UCSD-AML1 (cell line): ENCODE measurements at regions not wholly inside any gene's neighbourhood (a gene's known extent, or its start where the extent isn't known, plus 50 kb on each side); places are given as distances from the start of the nearest gene placed in this dataset.

ENCODE experiments used
- DNase-seq: peaks from one replicate; lab custom pipeline; 2025; ENCODE audit not compliant: unreplicated experiment; lab: John Stamatoyannopoulos, UW

DNA sequence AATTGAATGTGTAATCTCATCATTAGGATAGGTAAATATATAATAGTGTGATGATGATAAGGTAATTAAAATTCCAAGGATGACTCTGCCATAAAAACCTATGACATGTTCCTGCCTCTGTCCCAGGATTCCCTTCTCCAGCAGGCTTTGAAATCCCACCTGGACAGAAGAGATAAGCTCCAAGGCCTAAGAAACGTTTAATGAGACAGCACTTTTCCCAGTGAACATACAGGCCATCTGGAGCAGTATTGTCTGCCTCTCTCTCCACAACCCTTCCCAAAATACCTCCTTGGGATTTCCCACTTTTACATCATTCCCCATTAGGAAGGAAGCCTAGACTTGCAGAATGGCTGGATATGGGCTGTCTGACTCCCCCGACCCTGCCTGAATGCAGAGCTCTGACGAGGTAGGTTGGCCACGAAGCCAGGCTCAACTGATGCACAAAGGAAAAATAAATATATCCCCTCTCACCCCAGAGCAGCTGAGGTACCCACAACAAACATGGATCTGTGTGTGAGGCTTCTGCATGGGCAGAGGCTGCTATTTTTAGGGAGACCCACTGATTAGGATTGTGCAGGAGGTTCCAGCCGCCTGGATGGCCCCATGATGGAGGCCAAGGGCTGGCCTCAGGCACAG is 71.0 kb downstream of the TMPRSS5 start:
- DNase-seq, result no peak

DNA sequence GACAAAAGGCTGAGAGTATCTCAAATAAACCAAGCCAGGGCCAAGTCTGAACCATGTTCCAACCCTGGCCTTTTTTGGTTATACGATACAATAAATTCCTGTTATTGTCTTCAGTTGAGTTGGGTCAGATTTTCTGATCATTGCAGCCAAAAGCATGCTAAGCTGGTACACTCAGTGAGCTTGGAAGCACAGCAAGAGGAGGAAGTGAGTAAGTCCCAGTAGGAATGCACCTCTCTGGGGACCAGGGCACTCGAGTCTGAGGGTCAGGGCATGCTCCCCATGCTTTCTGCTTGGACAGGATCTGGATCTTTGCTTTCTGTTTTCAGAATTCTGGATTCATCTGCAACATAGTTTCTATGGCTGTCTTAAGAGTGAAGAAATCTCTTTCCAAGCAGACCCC is 73.1 kb downstream of the TMPRSS5 start:
- no peak for DNase-seq

GRCh38 chr11:113629562-113629961 is 76.5 kb downstream of the TMPRSS5 start:
- no peak for DNase-seq

GRCh38 chr11:113628912-113629311 is 77.2 kb downstream of the TMPRSS5 start:
- no peak for DNase-seq

DNA sequence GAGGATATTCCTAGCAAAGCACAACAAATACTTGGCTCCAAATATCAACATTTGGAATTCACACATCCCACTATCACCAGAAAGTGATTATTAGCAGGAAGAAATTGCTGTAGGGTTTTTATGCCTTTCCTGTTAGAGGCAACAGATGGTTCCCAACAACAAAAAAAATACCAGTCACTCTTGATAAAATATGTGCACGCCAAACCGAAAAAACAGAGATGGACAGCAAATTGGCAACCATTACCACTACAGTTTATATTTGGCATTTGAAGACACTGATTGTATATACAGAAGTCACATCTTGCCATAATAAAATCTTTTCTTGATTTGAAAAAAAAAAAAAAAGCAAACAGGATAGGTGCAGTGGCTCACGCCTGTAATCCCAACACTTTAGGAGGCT is 78.2 kb downstream of the TMPRSS5 start:
- no peak for DNase-seq

DNA sequence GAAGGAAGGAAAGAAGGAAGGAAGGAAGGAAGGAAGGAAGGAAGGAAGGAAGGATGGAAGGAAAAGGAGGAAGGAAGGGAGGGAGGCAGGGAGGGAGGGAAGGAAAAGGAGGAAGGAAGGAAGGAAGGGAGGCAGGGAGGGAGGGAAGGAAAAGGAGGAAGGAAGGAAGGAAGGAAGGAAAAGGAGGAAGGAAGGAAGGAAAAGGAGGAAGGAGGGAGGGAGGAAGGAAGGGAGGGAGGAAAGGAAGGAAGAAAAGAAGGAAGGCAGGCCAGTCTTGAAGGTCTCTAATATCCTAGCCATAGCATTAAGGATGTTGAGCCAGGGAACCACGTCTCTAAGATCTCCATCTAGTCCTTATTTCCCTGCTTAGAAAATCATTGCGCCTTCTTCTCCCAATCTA is 78.8 kb downstream of the TMPRSS5 start:
- DNase-seq, result no peak

DNA sequence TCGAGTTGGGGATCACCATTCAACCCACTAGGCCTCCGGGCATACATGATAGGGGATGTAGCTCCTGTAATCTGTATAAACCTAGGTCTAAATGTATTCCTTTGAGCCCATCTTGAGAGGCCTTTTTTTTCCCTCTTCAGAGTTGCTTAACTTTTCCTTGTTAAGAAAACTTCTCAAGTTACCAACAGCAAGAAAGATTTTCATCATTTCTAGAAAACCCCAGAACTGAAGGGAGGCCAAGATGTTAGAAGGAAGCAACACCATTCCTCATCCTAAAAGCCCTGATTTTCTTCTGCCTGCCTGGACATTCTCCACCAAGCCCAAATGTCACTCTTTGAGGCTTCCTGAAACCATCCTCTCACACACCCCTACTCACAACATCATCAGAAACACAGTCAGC is 79.4 kb downstream of the TMPRSS5 start:
- DNase-seq, result no peak

DNA sequence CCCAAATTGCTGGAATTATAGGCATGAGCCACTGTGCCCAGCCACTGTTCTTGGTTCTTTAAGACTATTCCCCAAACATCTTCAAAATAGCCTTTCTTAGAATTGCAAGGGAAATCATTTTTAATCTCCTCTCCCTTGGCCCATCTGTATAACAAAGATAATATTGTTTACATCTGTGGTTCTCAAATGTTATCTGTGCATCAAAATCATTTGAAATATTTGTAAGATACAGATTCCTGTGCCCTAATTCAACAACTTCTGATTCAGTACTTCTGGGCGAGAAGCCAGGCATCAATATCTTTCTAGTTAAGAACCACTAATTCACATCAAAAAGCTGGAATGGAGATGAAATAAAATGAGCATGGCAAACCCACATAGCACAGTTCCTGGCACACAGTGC is 83.0 kb downstream of the TMPRSS5 start:
- no peak for DNase-seq

DNA sequence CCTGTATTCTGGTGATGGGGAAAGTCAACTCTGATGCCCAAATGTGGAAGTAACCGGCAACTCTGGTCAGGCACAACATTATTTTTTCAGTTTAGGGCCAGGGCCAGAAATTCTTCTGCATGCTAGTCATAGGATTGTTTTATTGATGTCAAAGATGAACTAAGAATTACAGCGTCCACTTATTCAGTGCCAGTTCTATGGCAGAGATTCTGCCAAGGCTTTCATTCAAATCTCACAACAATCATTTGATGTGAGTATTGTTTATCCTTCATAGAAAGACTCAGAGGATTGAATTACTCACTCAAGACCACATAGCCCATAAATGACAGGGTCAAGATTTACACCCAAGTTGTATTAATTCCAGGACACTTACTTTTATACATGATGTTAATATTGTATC is 87.7 kb downstream of the TMPRSS5 start:
- DNase-seq, result no peak

DNA sequence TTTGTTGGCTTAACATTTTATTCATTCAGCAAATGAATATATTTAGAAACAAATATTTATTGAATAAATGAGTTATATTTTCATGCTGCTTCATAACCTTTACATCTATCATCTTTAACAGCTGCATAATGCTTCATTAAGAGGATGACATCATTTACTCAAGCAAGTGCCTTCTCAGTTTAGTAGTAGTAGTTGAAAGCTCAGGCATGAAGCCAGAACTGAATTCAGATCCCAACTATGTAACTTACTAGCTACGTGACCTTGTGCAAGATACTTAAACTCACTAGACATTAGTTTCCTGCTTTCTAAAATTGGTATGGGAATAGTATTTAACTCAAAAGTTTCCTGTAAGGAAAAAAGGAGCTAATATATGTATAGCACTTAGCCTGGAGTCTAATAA is 90.3 kb downstream of the TMPRSS5 start:
- no peak for DNase-seq

DNA sequence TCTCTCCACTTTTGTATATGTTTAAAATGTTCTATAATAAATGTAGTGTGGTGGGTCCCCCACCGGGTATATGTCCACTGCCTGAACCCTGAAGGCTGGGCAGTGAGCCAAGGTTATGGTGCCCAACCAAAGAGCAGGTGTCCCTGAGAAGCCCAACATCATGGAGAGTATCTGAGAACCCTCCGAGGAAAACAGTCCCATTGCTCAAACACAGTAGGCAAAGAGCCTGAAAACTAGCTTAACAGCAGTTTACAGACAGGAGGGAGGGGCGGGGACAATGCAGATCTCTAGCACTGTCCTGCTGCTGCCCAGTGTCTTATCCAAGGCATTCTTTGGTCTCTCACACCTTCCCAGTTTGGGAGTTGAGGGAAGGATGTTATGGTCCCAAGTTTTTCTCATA is 91.0 kb downstream of the TMPRSS5 start:
- no peak for DNase-seq

DNA sequence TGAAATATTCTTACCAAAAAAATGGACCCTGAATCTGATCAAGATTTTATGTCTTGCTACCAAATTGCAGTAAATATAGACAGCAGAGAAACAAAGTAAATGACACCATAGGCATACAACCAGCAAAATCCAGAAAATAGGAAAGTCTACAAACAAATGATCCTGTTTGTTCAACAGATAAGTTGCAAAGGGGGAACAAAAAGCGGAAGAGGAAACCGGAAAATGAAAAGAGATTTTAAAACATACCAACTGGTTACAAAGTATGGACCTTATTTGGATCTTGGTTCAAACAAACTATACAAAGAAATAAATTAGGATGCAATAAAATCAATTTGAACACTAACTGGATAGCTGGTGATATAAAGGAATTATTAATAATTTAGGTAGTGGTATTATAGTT is 92.0 kb downstream of the TMPRSS5 start:
- no peak for DNase-seq

- peak; percentile 14 for DNase-seq
Observed at GRCh38 chr11:113613619-113614018, 92.5 kb downstream of the TMPRSS5 start.

GRCh38 chr11:113604186-113604585 is 101.9 kb downstream of the TMPRSS5 start:
- DNase-seq, result no peak

DNA sequence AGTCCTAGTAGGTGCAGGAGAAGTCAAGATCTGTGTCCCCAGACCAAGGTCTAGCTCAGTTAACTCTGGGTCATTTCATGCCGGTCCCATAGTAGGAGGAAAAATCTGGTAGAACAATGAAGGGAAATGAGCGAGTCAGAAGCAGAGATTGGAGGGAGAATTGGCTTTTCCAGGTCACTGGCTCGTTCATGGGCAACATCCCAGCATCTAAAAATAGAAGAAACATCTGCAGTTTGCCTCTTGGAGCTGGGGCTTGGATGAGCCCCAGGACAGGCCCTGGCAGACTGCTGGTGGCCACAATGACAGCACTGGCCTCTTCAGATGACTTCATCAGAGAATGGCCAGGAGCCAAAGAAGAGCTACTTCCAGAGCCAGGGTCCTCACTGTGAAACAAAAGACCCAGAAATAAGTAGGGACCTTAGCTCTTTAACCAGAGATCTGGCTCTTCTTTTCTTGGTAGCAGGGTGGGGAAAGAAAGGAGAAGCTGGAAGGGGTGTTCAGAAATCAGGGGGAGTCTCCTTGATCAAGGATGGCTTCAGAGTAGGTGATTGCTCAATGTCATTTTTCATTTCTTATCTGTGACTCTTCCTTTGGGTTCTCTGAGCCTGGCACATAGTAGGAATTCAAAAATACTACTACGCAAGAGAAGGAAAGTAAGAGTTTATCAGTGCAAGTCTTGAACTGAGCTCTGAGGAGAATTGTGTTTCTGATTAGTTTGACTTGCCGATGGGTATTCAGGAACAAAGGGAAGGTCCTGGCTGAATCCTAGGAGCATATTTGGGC is 102.6 kb downstream of the TMPRSS5 start:
- DNase-seq, result no peak

- DNase-seq, result no peak
Observed at GRCh38 chr11:113602483-113602882, 103.6 kb downstream of the TMPRSS5 start.

- DNase-seq, result no peak
Observed at GRCh38 chr11:113596658-113597057, 109.5 kb downstream of the TMPRSS5 start.

GRCh38 chr11:113595810-113596594 is 110.1 kb downstream of the TMPRSS5 start:
- no peak for DNase-seq

DNA sequence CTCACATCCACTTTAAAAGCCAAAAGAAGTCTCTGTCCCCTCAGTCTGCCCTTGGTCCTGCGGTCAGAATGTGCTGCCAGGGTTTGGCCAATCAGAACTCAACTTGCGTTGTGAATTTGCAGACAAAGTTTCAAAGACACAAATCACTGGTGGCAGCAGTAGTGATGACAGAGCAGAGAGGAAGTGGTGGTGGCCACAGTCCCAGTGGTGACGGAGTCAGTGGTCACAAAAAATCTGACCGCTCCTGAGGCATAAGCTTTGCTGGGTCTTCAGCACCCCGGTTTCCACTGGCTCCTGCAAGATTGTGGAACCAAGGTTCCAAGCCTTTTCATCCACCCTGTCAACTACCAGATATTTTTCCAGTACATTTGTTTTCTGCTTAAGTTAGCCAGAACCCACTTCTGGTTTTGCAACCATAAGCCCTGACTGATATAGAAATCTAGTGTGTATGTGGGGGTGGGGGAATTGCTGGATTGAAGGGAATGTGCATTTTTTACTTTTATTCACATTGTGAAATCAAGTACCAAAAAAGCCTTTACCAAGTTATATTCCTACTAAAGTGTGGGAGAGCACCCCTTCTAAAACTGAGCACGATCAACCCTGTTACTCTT is 112.3 kb downstream of the TMPRSS5 start:
- DNase-seq, result no peak

- DNase-seq, result no peak
Observed at GRCh38 chr11:113591117-113591516, 115.0 kb downstream of the TMPRSS5 start.

- DNase-seq, result no peak
Observed at GRCh38 chr11:113587308-113587739, 112.1 kb upstream of the DRD2 start.

DNA sequence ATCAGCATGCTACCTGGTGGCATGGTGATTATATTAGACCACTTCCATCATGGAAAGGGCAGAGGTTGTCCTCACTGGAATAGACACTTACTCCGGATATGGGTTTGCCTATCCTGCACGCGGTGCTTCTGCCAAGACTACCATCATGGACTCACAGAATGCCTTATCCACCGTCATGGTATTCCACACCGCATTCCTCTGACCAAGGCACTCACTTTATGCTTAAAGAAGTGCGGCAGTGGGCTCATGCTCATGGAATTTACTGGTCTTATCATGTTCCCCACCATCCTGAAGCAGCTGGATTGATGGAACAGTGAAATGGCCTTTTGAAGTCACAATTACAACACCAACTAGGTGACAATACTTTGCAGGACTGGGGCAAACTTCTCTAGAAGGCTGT is 109.2 kb upstream of the DRD2 start:
- no peak for DNase-seq
